ENCODE measurements at regions not wholly inside any gene's neighbourhood (a gene's known extent, or its start where the extent isn't known, plus 50 kb on each side); places are given as distances from the start of the nearest gene placed in this dataset.

DNA sequence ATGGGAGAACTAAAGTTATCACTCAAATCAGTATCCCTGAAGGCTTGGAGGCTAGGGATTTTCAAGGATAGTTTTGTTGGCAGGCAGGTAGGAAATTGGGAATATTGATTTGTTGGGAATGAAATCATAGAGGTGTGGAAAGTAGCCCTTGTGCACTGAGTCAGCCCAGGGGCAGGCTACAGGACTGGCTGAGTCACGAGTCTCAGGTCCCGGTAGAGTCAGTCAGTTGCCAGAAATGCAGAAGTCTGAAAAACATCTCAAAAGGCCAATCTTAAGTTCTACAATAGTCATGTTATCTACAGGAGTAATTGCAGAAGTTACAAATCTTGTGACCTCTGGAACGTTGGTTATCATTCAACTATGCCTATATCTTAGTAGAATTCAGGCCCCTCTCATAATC is 153.1 kb downstream of the GC start:
- Mint-ChIP-seq H3K36me3 (peaks cover 31% of the 10 kb centered on the region), H3K27ac (no peak overlapping the region), H3K9me3 (peaks cover 53% of the 10 kb centered on the region), H3K27me3 (ENCODE audit: low read depth) (no peaks in the 10 kb centered on the region; the same call in none of the 2 replicates), H3K4me1 (peaks cover 24% of the 10 kb centered on the region), H3K4me3 (no peak overlapping the region)
- POLR2A ChIA-PET, result no interaction called here
- CTCF ChIA-PET, result no interaction called here
- DNase-seq (ENCODE audit: low spot score) (no peak), ATAC-seq (no peak)
- TF ChIP-seq, protein P1, sequence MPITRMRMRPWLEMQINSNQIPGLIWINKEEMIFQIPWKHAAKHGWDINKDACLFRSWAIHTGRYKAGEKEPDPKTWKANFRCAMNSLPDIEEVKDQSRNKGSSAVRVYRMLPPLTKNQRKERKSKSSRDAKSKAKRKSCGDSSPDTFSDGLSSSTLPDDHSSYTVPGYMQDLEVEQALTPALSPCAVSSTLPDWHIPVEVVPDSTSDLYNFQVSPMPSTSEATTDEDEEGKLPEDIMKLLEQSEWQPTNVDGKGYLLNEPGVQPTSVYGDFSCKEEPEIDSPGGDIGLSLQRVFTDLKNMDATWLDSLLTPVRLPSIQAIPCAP (CRISPR knock-in tag; IDR thresholded peaks at IDR 0.05), result no peak
- TF ChIP-seq CBFB (CRISPR knock-in tag; IDR thresholded peaks at IDR 0.05; ENCODE audit: low read depth), result no peak
- no peak for TF ChIP-seq SMAD3 (CRISPR knock-in tag; IDR thresholded peaks at IDR 0.05; ENCODE audit: borderline replicate concordance)
- TF ChIP-seq, protein P2, sequence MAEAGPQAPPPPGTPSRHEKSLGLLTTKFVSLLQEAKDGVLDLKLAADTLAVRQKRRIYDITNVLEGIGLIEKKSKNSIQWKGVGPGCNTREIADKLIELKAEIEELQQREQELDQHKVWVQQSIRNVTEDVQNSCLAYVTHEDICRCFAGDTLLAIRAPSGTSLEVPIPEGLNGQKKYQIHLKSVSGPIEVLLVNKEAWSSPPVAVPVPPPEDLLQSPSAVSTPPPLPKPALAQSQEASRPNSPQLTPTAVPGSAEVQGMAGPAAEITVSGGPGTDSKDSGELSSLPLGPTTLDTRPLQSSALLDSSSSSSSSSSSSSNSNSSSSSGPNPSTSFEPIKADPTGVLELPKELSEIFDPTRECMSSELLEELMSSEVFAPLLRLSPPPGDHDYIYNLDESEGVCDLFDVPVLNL (CRISPR knock-in tag; IDR thresholded peaks at IDR 0.05; ENCODE audit: borderline replicate concordance, low read depth), result no peak
- no peak for TF ChIP-seq GRHL2 (CRISPR knock-in tag; IDR thresholded peaks at IDR 0.05; ENCODE audit: insufficient replicate concordance, severe bottlenecking)
- TF ChIP-seq ZNF232 (CRISPR knock-in tag; IDR thresholded peaks at IDR 0.05), result no peak
- no peak for TF ChIP-seq NR3C1 (CRISPR knock-in tag; conservative IDR thresholded peaks at IDR 0.05; ENCODE audit: low read depth)
- no peak for TF ChIP-seq RELA (CRISPR knock-in tag; IDR thresholded peaks at IDR 0.05; ENCODE audit: borderline replicate concordance)
- TF ChIP-seq, protein P3, sequence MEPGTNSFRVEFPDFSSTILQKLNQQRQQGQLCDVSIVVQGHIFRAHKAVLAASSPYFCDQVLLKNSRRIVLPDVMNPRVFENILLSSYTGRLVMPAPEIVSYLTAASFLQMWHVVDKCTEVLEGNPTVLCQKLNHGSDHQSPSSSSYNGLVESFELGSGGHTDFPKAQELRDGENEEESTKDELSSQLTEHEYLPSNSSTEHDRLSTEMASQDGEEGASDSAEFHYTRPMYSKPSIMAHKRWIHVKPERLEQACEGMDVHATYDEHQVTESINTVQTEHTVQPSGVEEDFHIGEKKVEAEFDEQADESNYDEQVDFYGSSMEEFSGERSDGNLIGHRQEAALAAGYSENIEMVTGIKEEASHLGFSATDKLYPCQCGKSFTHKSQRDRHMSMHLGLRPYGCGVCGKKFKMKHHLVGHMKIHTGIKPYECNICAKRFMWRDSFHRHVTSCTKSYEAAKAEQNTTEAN (CRISPR knock-in tag; IDR thresholded peaks at IDR 0.05), result no peak
- no peak for TF ChIP-seq NR1H2 (CRISPR knock-in tag; IDR thresholded peaks at IDR 0.05)
- no peak for TF ChIP-seq NFE2L1 (CRISPR knock-in tag; IDR thresholded peaks at IDR 0.05)
- no peak for TF ChIP-seq SP1 (CRISPR knock-in tag; conservative IDR thresholded peaks at IDR 0.05)
- no peak for TF ChIP-seq TP53 (CRISPR knock-in tag; IDR thresholded peaks at IDR 0.05)
- TF ChIP-seq ELF4 (CRISPR knock-in tag; IDR thresholded peaks at IDR 0.05; ENCODE audit: low read depth), result no peak
- no peak for TF ChIP-seq FOXJ3 (CRISPR knock-in tag; IDR thresholded peaks at IDR 0.05; ENCODE audit: borderline replicate concordance)
- TF ChIP-seq, protein P4, sequence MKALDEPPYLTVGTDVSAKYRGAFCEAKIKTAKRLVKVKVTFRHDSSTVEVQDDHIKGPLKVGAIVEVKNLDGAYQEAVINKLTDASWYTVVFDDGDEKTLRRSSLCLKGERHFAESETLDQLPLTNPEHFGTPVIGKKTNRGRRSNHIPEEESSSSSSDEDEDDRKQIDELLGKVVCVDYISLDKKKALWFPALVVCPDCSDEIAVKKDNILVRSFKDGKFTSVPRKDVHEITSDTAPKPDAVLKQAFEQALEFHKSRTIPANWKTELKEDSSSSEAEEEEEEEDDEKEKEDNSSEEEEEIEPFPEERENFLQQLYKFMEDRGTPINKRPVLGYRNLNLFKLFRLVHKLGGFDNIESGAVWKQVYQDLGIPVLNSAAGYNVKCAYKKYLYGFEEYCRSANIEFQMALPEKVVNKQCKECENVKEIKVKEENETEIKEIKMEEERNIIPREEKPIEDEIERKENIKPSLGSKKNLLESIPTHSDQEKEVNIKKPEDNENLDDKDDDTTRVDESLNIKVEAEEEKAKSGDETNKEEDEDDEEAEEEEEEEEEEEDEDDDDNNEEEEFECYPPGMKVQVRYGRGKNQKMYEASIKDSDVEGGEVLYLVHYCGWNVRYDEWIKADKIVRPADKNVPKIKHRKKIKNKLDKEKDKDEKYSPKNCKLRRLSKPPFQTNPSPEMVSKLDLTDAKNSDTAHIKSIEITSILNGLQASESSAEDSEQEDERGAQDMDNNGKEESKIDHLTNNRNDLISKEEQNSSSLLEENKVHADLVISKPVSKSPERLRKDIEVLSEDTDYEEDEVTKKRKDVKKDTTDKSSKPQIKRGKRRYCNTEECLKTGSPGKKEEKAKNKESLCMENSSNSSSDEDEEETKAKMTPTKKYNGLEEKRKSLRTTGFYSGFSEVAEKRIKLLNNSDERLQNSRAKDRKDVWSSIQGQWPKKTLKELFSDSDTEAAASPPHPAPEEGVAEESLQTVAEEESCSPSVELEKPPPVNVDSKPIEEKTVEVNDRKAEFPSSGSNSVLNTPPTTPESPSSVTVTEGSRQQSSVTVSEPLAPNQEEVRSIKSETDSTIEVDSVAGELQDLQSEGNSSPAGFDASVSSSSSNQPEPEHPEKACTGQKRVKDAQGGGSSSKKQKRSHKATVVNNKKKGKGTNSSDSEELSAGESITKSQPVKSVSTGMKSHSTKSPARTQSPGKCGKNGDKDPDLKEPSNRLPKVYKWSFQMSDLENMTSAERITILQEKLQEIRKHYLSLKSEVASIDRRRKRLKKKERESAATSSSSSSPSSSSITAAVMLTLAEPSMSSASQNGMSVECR (CRISPR knock-in tag; IDR thresholded peaks at IDR 0.05; ENCODE audit: borderline replicate concordance), result no peak
- TF ChIP-seq ZNF219 (CRISPR knock-in tag; IDR thresholded peaks at IDR 0.05; ENCODE audit: borderline replicate concordance), result no peak

DNA sequence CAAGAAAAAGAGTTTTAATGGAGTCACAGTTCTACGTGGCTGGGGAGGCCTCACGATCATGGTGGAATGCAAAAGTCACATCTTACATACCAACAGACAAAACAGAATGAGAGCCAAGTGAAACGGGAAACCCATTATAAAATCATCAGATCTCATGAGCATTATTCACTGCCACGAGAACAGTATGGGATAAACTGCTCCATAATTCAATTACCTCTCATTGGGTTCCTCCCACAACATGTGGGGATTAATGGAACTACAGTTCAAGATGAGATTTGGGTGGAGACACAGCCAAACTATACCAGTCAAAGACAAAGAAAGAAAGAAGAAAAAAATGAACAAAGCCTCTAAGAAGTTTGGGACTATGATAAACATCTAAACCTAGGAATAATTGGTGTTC is 158.9 kb downstream of the GC start:
- ATAC-seq, result no peak

More for the DNA sequence above, 158.9 kb downstream of the GC start:
- peaks cover 76% of the 10 kb centered on the region for H3K9me3 Mint-ChIP-seq
- CTCF ChIA-PET, result no interaction called here
- TF ChIP-seq, protein P5, sequence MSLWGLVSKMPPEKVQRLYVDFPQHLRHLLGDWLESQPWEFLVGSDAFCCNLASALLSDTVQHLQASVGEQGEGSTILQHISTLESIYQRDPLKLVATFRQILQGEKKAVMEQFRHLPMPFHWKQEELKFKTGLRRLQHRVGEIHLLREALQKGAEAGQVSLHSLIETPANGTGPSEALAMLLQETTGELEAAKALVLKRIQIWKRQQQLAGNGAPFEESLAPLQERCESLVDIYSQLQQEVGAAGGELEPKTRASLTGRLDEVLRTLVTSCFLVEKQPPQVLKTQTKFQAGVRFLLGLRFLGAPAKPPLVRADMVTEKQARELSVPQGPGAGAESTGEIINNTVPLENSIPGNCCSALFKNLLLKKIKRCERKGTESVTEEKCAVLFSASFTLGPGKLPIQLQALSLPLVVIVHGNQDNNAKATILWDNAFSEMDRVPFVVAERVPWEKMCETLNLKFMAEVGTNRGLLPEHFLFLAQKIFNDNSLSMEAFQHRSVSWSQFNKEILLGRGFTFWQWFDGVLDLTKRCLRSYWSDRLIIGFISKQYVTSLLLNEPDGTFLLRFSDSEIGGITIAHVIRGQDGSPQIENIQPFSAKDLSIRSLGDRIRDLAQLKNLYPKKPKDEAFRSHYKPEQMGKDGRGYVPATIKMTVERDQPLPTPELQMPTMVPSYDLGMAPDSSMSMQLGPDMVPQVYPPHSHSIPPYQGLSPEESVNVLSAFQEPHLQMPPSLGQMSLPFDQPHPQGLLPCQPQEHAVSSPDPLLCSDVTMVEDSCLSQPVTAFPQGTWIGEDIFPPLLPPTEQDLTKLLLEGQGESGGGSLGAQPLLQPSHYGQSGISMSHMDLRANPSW (CRISPR knock-in tag; conservative IDR thresholded peaks at IDR 0.05; ENCODE audit: low read depth), result no peak
- no peak overlapping the region for H3K27ac Mint-ChIP-seq
- H3K4me1 Mint-ChIP-seq, result no peaks in the 10 kb centered on the region
- no peak overlapping the region for H3K4me3 Mint-ChIP-seq
- H3K36me3 Mint-ChIP-seq, result peaks cover 32% of the 10 kb centered on the region
- POLR2A ChIA-PET, result no interaction called here
- H3K27me3 Mint-ChIP-seq (ENCODE audit: low read depth), result no peaks in the 10 kb centered on the region; the same call in none of the 2 replicates
- no peak for DNase-seq (ENCODE audit: low spot score)

All from WTC11 (cell line).